Fibroblast of skin of right biceps (primary cell): ENCODE measurements at regions not wholly inside any gene's neighbourhood (a gene's known extent, or its start where the extent isn't known, plus 50 kb on each side); places are given as distances from the start of the nearest gene placed in this dataset.
A peak's percentile ranks its signal among the peaks of the same experiment; 100 is the strongest.
"Not testable (repeated sequence)": the region's sequence is repeated elsewhere in the genome, so short reads cannot be mapped to it uniquely, and the experiment has no call there.

ENCODE experiments used
- DNase-seq: peaks from one replicate; pipeline ENCODE4 v3.0.0-alpha.2; 2013

DNA sequence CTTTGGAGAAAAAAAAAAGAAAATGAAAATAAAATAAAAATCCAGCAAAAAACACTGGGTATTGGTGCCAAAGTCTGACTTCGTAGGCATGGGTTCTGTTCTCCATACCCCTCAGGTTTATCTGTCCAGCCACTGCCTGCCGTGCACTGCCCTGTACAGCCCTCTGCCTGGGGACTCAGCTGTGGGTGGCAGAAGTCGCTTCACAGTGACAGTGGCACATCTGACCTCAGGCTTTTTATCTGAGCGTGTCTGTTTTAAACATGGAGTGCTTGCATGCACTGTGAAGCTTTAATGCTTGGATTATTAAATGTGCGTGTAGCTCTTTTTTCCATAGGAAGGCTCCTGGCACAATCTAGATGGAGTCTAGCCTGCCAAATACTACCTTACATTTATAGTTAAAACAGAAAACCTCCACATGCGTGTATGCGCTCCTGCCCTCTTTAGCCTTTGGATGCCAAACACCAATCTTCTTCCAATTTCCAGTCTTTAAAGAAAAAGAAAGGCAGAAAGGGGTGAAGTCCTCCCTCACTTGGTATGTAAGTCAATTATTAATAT is 375.5 kb downstream of the UTRN start:
- no peak for DNase-seq

- peak; percentile 38 for DNase-seq
These were observed 376.1 kb downstream of the UTRN start for GRCh38 chr6:144661116-144661806.

- DNase-seq = no peak
These were observed 377.8 kb downstream of the UTRN start for GRCh38 chr6:144662812-144663365.

DNA sequence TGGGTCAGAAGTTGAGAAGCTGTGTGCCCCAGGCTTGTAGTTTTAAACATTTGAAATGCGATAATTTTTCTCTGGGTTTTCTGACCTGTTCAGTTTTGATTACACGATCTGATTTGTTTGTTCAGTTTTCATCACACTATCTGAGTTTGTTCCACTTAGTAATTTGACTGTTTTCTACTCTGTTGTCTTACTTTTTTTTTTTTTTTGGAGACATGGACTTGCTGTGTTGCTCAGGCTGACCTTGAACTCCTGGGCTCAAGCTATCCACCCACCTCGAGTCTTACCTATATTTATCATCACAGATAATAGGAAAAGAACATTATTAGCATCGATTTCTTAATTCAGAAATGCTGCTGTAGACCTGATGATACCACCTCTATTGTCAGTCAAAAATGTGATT is 379.1 kb downstream of the UTRN start:
- no peak for DNase-seq

GRCh38 chr6:144664947-144665346 is 379.8 kb downstream of the UTRN start:
- DNase-seq = no peak

DNA sequence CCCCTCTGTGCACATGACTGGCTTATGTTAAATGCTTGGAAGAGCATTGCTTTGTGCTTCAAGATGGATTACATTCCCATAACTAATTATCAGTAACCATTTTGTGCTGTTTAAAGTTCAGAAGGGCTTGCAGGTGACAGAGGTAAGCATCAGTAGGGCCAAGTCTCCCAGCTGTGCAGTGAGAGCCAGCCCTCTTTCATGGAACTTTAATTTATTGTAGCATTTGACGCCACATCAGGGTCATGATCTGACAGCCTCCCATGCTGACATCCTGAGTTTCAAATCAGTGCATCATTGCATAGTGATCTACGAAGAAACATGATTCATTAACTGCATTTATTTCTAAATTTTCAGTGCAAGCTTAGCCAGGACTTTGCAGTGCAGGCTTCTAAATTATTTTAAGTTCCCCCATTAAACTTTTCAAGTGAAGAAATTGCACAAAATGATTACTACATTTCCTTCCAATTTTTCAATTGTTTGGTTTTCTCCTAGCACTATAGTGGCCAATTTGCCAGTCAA is 380.9 kb downstream of the UTRN start:
- no peak for DNase-seq

DNA sequence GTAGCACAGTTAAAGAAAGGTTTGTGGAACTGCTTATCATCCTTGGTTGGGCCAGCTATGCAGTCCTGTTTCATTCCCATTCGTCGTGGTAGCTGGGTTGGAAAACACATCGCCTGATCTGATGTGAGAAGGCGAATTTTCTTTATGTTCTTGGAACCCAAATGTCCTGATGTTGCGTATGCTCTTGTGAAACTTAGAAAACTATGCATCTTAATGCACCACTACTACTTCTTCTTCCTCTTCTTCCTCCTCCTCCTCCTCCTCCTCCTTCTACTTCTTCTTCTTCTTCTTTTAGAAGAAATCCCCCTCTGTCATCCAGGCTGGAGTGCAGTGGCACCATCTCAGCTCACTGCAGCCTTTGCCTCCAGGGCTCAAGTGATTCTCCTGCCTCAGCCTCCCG is 381.6 kb downstream of the UTRN start:
- no peak for DNase-seq

DNA sequence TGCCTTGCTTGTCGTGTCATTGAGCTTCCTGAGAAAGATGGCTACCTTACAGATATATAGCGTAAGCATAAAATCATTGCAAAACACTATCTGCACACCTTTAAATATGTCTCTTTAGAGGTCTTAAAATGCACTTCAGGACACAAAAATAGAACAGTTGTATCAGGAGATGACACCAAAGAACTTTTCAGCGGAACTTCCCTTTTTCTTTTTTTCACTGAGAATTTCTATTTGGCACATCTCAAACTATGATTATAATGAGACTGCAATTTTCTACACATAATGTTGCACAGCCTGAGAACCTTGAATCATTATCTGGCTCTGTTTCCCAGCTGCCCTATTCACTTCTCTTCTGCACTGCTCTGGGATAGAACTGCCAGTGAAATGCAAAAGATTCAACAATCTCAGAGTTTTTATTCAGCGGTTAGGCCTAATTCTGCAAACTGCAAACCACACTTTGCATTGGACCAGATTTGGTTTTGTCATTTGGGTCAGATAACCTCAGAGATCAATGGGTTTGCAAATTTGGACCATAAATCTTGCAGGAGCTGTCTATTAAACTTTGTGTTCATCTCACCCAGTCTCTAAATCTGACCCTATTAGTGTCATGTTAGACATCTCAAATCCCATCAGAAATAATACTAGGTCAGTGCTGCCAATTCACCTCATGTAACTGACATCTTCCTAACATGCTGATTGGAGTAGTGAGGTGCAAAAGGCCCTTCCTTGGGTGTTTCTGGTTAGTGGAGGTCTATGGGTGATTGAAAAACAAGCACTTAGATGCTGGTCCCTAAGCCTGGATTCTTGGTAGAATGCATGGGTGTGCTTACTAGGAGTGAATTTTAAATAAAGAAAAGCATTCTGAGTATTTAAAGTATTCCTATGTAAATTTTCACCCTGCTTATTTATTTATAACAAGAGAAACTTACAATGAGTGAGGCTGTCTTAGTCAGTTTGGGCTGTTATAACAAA is 382.7 kb downstream of the UTRN start:
- no peak for DNase-seq

- not testable (repeated sequence) for DNase-seq
These were observed 385.1 kb downstream of the UTRN start for GRCh38 chr6:144670259-144670658.

- DNase-seq = no peak
These were observed 388.7 kb downstream of the UTRN start for GRCh38 chr6:144673807-144674206.

DNA sequence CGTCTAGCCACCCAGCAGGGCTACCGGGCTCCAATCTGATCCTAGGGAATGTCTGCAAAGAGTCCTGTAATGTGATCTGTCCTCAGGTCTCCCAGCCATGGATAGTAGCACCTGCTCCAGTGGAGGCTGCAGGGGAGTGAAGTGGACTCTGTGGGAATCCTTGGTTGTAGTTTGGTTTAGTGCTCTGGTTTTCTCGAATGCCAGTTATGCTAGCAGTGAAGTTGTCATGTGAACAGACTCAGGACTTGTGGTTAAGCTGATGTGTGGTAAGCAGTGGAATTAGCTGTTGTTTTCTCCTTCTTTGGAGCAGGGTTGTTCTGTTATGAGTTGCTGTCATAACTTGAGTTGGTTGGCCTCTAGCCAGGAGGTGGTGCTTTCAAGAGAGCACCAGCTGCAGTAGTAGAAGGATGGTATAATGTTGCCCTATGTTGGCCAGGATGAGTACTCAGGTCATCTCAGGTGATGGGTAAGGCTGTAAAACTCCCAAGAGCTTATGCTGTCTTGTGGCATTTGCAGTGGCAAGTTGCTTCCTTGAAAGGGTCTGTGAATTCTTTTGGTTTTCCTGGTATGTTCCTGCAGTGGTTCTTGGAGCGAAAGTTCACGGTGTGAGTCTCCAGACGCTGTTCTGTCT is 390.2 kb downstream of the UTRN start:
- peak; percentile 67 for DNase-seq

- not testable (repeated sequence) for DNase-seq
These were observed 391.2 kb downstream of the UTRN start for GRCh38 chr6:144676310-144676709.

GRCh38 chr6:144677263-144677662 is 392.1 kb downstream of the UTRN start:
- not testable (repeated sequence) for DNase-seq

DNA sequence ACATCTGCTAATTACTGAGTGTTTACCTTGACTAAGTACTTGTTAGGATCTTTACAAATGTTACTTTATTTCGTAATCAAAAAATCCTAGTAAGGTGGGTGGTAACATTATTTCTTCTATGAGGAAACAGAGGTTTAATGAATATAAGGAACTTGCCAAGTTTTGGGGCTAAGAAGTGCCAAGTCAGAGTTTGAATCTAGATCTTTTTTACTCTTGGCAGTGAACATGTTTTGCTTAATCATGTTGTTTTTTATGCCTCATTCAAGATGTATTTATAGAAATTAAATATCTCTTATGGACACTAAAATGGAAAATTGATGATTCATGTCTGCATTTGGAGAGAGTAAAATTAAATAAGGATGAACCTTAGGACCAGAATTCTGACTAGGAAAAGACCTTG is 393.7 kb downstream of the UTRN start:
- DNase-seq = peak; percentile 53

DNA sequence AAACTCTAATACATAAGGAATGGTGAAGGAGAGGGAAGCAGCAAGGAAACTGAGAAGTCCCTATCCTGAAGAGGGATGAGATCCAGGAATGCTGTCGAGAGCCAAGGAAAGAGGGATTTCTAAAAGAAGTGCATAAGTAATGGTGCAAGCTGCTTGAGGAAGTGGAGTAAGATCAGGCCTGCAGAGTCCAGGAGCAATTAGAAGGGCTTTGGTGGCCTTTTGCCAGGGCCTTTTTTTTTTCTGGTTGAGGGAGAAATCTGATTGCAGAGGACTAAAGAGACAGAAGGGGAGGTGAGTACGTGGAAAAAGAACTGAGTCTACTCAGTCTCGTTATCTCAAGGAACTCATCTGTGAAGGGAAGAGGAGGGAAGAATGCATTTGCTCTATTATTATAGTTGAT is 396.2 kb downstream of the UTRN start:
- peak; percentile 6 for DNase-seq

- peak; percentile 59 for DNase-seq
These were observed 398.3 kb downstream of the UTRN start for GRCh38 chr6:144683216-144684070.

- DNase-seq = no peak
These were observed 403.6 kb downstream of the UTRN start for GRCh38 chr6:144688713-144689112.

- no peak for DNase-seq
These were observed 404.4 kb downstream of the UTRN start for GRCh38 chr6:144689503-144690040.

DNA sequence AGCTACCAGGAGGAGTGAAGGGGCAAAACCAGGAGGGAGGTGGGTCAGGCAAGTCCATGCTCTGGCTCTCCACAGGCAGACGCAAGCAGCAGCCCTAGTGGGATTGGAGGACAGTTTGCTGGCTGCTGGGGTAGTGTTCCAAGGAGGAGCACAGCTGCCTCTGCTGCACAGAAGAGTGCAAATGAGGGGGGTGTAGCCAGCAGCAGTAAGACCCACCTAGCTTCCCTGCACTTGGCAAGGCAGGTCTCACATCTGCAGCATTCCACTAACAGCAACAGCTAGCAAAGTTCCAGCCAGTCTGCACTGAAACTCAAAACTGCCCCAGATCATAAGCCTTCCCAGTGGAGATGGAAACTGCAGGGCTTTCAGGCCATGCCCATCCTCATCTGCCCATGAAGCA is 405.0 kb downstream of the UTRN start:
- DNase-seq = no peak

DNA sequence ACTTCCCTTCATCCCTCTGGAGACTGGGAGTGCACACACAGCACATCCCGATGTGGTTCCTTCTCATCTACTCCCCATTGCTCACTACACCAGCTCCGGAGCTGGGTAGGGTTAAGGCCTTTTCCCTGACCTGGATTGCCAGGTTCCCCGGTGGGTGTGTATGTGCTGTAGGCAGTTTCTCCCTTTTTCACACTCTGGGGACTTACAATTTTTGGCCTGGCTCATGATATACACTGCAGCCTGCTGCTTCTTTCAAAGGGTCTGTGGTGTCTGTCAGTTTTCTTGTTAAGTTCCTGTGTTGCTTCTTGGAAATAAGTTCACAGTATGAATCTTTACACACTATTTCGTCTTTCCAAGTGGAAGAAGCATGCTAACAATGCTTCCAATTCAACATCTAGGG is 405.5 kb downstream of the UTRN start:
- no peak for DNase-seq

GRCh38 chr6:144692050-144692449 is 406.9 kb downstream of the UTRN start:
- DNase-seq = not testable (repeated sequence)
